ENCODE measurements at regions not wholly inside any gene's neighbourhood (a gene's known extent, or its start where the extent isn't known, plus 50 kb on each side); places are given as distances from the start of the nearest gene placed in this dataset.

GRCh38 chr4:116636917-116637316 lies 448.5 kb downstream of the TRAM1L1 start:
- TF ChIP-seq CTCF (conservative IDR thresholded peaks at IDR 0.05 in 1 of 2, IDR thresholded peaks at IDR 0.05 in 1 of 2; ENCODE audit: low read depth in 1 of 2, low read length in 2 of 2): no peak
- no peak for TF ChIP-seq EZH2 (IDR thresholded peaks at IDR 0.05; ENCODE audit: low read length, missing control alignments)
